OCI-LY3 (cell line): ENCODE measurements at regions not wholly inside any gene's neighbourhood (a gene's known extent, or its start where the extent isn't known, plus 50 kb on each side); places are given as distances from the start of the nearest gene placed in this dataset.

Source experiments
- H2AFZ ChIP-seq: fragments of 200-600, 300-600 bp; shearing (Covaris generic); 2 replicates; pipeline ENCODE4 v1.6.0; 2014; ENCODE audit warnings: antibody characterized with exemption, low read depth, low read length
- H3K27ac ChIP-seq: fragments of 200-600, 300-600 bp; sonication (generic); 2 replicates; pipeline ENCODE4 v1.5.1; 2014; ENCODE audit warnings: mild to moderate bottlenecking, low read length, moderate library complexity, mixed read lengths
- H3K27me3 ChIP-seq: fragments of 200-600, 300-600 bp; sonication (generic); 2 replicates; pipeline ENCODE4 v1.6.1; 2014; ENCODE audit warnings: low read depth, low read length, mixed read lengths
- H3K36me3 ChIP-seq: fragments of 200-600, 300-600 bp; sonication (generic); replicated peaks from 2 replicates; pipeline ENCODE3; 2014; ENCODE audit warnings: low read depth, low read length, mixed read lengths
- H3K4me1 ChIP-seq: fragments of 300-600, 200-600 bp; sonication (generic); 2 replicates; pipeline ENCODE4 v1.6.1; 2014; ENCODE audit warnings: low read length, mixed read lengths
- H3K4me2 ChIP-seq: fragments of 200-600, 300-600 bp; sonication (generic); 2 replicates; pipeline ENCODE4 v1.6.1; 2014; ENCODE audit warnings: low read length, mixed read lengths
- H3K4me3 ChIP-seq: fragments of 300-600, 200-600 bp; sonication (generic); 2 replicates; pipeline ENCODE4 v1.5.1; 2014; ENCODE audit warnings: antibody characterized with exemption, mild to moderate bottlenecking, low read length, moderate library complexity
- H3K79me2 ChIP-seq: fragments of 300-600, 200-600 bp; shearing (Covaris generic); 2 replicates; pipeline ENCODE4 v1.6.1; 2014; ENCODE audit warnings: mild to moderate bottlenecking, low read length, mixed read lengths
- H3K9ac ChIP-seq: fragments of 300-600, 200-600 bp; shearing (Covaris generic); 2 replicates; pipeline ENCODE4 v1.6.0; 2014; ENCODE audit warnings: mild to moderate bottlenecking, low read length, moderate library complexity
- H3K9me3 ChIP-seq: fragments of 200-600, 300-600 bp; shearing (Covaris generic); 2 replicates; pipeline ENCODE4 v1.6.1; 2014; ENCODE audit warnings: low read length, mixed read lengths; ENCODE audit not compliant: insufficient read depth
- H4K20me1 ChIP-seq: fragments of 200-600, 300-600 bp; sonication (generic); 2 replicates; pipeline ENCODE4 v1.6.1; 2016; ENCODE audit warnings: low read length, mixed read lengths; ENCODE audit not compliant: insufficient read depth
- EZH2phosphoT487 ChIP-seq: fragments of 200-600 bp; shearing (Covaris generic); IDR thresholded peaks from 2 replicates; pipeline ENCODE4 v1.6.1; 2018; ENCODE audit warnings: antibody characterized with exemption, mixed run types, low read depth
- TF ChIP-seq, protein P1 (sequence below): fragments of 200-600, 300-600 bp; sonication (generic); IDR thresholded peaks from 2 replicates; pipeline ENCODE4 v1.5.1; 2014; ENCODE audit warnings: antibody characterized with exemption, low read length, low read depth

GRCh38 chr5:162699361-162699760, 631.8 kb downstream of the GABRG2 start:
- H3K9ac ChIP-seq, result no peak overlapping the region
- no peaks in the 10 kb centered on the region for H3K4me1 ChIP-seq
- no peaks in the 10 kb centered on the region for H3K27me3 ChIP-seq
- no peak overlapping the region for H2AFZ ChIP-seq
- H3K4me3 ChIP-seq, result no peak overlapping the region
- H3K27ac ChIP-seq, result no peak overlapping the region
- no peaks in the 10 kb centered on the region for H3K9me3 ChIP-seq
- H3K79me2 ChIP-seq, result no peaks in the 10 kb centered on the region
- H4K20me1 ChIP-seq, result no peaks in the 10 kb centered on the region
- H3K4me2 ChIP-seq, result no peak overlapping the region
- TF ChIP-seq, protein P1, sequence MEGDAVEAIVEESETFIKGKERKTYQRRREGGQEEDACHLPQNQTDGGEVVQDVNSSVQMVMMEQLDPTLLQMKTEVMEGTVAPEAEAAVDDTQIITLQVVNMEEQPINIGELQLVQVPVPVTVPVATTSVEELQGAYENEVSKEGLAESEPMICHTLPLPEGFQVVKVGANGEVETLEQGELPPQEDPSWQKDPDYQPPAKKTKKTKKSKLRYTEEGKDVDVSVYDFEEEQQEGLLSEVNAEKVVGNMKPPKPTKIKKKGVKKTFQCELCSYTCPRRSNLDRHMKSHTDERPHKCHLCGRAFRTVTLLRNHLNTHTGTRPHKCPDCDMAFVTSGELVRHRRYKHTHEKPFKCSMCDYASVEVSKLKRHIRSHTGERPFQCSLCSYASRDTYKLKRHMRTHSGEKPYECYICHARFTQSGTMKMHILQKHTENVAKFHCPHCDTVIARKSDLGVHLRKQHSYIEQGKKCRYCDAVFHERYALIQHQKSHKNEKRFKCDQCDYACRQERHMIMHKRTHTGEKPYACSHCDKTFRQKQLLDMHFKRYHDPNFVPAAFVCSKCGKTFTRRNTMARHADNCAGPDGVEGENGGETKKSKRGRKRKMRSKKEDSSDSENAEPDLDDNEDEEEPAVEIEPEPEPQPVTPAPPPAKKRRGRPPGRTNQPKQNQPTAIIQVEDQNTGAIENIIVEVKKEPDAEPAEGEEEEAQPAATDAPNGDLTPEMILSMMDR, result peak; percentile 41
- TF ChIP-seq EZH2phosphoT487, result no peak
- H3K36me3 ChIP-seq, result no peaks in the 10 kb centered on the region

- Histone ChIP-seq H4K20me1 (no peaks in the 10 kb centered on the region), H3K27me3 (no peaks in the 10 kb centered on the region), H3K4me3 (no peak overlapping the region), H3K4me1 (no peaks in the 10 kb centered on the region), H2AFZ (no peak overlapping the region), H3K9me3 (no peaks in the 10 kb centered on the region), H3K4me2 (no peak overlapping the region), H3K27ac (no peak overlapping the region), H3K9ac (no peak overlapping the region), H3K36me3 (no peaks in the 10 kb centered on the region), H3K79me2 (no peaks in the 10 kb centered on the region)
- TF ChIP-seq, protein P1, result no peak
- no peak for TF ChIP-seq EZH2phosphoT487
These were observed 636.3 kb downstream of the GABRG2 start for GRCh38 chr5:162703914-162704313.

DNA sequence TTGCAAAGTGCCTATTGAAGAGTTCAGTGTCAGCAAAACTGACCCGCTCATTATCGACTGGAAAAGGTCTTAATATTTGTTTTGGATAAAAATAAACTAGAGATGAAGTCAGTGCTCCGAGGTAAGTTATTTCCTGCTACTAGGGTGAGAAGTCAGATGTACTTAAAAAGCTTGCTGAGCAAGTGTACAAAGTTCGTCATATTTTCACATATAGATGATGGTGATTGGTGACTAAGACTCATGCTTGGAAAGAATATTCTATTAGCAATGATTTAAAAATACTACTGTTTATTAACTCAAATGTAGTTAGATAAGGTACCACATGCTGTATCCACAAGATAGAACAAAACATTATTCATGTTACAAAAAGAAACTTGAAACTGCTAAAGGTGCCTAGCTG, 643.7 kb downstream of the GABRG2 start:
- Histone ChIP-seq H3K79me2 (no peaks in the 10 kb centered on the region), H2AFZ (no peak overlapping the region), H3K27me3 (no peaks in the 10 kb centered on the region), H3K9me3 (no peaks in the 10 kb centered on the region), H3K36me3 (no peaks in the 10 kb centered on the region), H3K27ac (no peak overlapping the region), H3K9ac (no peak overlapping the region), H3K4me1 (no peaks in the 10 kb centered on the region), H4K20me1 (no peaks in the 10 kb centered on the region), H3K4me2 (no peak overlapping the region), H3K4me3 (no peak overlapping the region)
- TF ChIP-seq EZH2phosphoT487, result no peak
- TF ChIP-seq, protein P1, result no peak

- H3K9me3 ChIP-seq, result no peaks in the 10 kb centered on the region
- H2AFZ ChIP-seq, result no peak overlapping the region
- H3K36me3 ChIP-seq, result no peaks in the 10 kb centered on the region
- H4K20me1 ChIP-seq, result no peaks in the 10 kb centered on the region
- no peak overlapping the region for H3K9ac ChIP-seq
- H3K79me2 ChIP-seq, result no peaks in the 10 kb centered on the region
- H3K27ac ChIP-seq, result no peak overlapping the region
- no peak overlapping the region for H3K4me3 ChIP-seq
- H3K4me2 ChIP-seq, result no peak overlapping the region
- no peaks in the 10 kb centered on the region for H3K4me1 ChIP-seq
- TF ChIP-seq, protein P1, result no peak
- no peak for TF ChIP-seq EZH2phosphoT487
- no peaks in the 10 kb centered on the region for H3K27me3 ChIP-seq
These were observed 652.1 kb downstream of the GABRG2 start for GRCh38 chr5:162719720-162720119.
